Upper lobe of left lung (tissue), 6 donors: ENCODE measurements at regions not wholly inside any gene's neighbourhood (a gene's known extent, or its start where the extent isn't known, plus 50 kb on each side); places are given as distances from the start of the nearest gene placed in this dataset.

ENCODE experiments used
- ATAC-seq, 2 donors: fragments of 200-7000 bp; cut with Tn5 transposase; one replicate each; pipeline ENCODE4 v1.9.1; 2022; ENCODE audit warnings: mild to moderate bottlenecking in 2 of 2, moderate library complexity in 2 of 2; ENCODE audit not compliant: low FRiP score in 2 of 2
- DNase-seq, 2 donors: peaks; one replicate each; pipeline ENCODE4 v3.0.0-alpha.2; 2019 to 2020
- H3K27ac ChIP-seq, 4 donors: fragments of 200-600 bp; sonication (generic); one replicate each; pipeline ENCODE4 v1.5.1; 2016 to 2019
- H3K27me3 ChIP-seq, 4 donors: fragments of 200-600 bp; sonication (generic); one replicate each; pipeline ENCODE4 v1.5.1; 2017 to 2019
- H3K36me3 ChIP-seq, 4 donors: fragments of 200-600 bp; sonication (generic); one replicate each; pipeline ENCODE4 v1.5.1; 2016 to 2019
- H3K4me1 ChIP-seq, 4 donors: fragments of 200-600 bp; sonication (generic); one replicate each; pipeline ENCODE4 v1.5.1; 2018 to 2019
- H3K4me3 ChIP-seq, 4 donors: fragments of 200-600 bp; sonication (generic); one replicate each; pipeline ENCODE4 v1.5.1; 2017 to 2019; ENCODE audit warnings: mild to moderate bottlenecking in 2 of 4, moderate library complexity in 1 of 4
- H3K9me3 ChIP-seq, 4 donors: fragments of 200-600 bp; sonication (generic); one replicate each; pipeline ENCODE4 v1.5.1; 2018 to 2019
- EP300 ChIP-seq, 4 donors: sonication (generic); formaldehyde crosslinking; IDR thresholded peaks; one replicate each; pipeline ENCODE4 v1.5.1; 2017; ENCODE audit warnings: antibody characterized with exemption in 4 of 4, control low read depth in 2 of 4
- POLR2A ChIP-seq, 4 donors: fragments of 450-650 bp; IDR thresholded peaks; one replicate each; pipeline ENCODE4 v1.5.1; 2016 to 2017; ENCODE audit warnings: antibody characterized with exemption in 4 of 4, mild to moderate bottlenecking in 2 of 4
- POLR2AphosphoS5 ChIP-seq, 2 donors: sonication (generic); formaldehyde crosslinking; IDR thresholded peaks; one replicate each; pipeline ENCODE4 v1.5.1; 2017; ENCODE audit warnings: antibody characterized with exemption in 2 of 2
- WGBS, 2 donors: methylation state at CpG; one replicate each; pipeline ENCODE4 v1.1.5; 2017 to 2018; 5-methylcytosine and 5-hydroxymethylcytosine counted together
- TF ChIP-seq, protein P1 (sequence below), 6 experiments: fragments of 450-650 bp in 4 of 6; fragments of 200-600 bp in 2 of 6; sonication (generic) in 2 of 6; IDR thresholded peaks; one replicate each; pipeline ENCODE4 v1.5.1; 2016 to 2019; ENCODE audit warnings: antibody characterized with exemption in 6 of 6
- donor health status: DM: no; HTN: no; CAD: no; lungs with moderate emphysema.
- donor health status: DM: no; HTN: yes; CAD: no; lungs with severe emphysema.

- Histone ChIP-seq H3K9me3 (peaks cover 0 to 4% (median 0%) of the 10 kb centered on the region in 4 donors), H3K27me3 (no peaks in the 10 kb centered on the region), H3K4me1 (no peaks in the 10 kb centered on the region), H3K4me3 (no peak overlapping the region), H3K27ac (no peak overlapping the region), H3K36me3 (no peaks in the 10 kb centered on the region)
- ATAC-seq, result no peak
- TF ChIP-seq POLR2A (IDR thresholded peaks at IDR 0.05), result no peak
- TF ChIP-seq EP300 (IDR thresholded peaks at IDR 0.05), result no peak
- TF ChIP-seq, protein P1, sequence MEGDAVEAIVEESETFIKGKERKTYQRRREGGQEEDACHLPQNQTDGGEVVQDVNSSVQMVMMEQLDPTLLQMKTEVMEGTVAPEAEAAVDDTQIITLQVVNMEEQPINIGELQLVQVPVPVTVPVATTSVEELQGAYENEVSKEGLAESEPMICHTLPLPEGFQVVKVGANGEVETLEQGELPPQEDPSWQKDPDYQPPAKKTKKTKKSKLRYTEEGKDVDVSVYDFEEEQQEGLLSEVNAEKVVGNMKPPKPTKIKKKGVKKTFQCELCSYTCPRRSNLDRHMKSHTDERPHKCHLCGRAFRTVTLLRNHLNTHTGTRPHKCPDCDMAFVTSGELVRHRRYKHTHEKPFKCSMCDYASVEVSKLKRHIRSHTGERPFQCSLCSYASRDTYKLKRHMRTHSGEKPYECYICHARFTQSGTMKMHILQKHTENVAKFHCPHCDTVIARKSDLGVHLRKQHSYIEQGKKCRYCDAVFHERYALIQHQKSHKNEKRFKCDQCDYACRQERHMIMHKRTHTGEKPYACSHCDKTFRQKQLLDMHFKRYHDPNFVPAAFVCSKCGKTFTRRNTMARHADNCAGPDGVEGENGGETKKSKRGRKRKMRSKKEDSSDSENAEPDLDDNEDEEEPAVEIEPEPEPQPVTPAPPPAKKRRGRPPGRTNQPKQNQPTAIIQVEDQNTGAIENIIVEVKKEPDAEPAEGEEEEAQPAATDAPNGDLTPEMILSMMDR (IDR thresholded peaks at IDR 0.05), result no peak
- TF ChIP-seq POLR2AphosphoS5 (IDR thresholded peaks at IDR 0.05), result no peak
- no peak for DNase-seq
Observed at GRCh38 chr19:28285078-28285477, 927.9 kb downstream of the UQCRFS1 start.

DNA sequence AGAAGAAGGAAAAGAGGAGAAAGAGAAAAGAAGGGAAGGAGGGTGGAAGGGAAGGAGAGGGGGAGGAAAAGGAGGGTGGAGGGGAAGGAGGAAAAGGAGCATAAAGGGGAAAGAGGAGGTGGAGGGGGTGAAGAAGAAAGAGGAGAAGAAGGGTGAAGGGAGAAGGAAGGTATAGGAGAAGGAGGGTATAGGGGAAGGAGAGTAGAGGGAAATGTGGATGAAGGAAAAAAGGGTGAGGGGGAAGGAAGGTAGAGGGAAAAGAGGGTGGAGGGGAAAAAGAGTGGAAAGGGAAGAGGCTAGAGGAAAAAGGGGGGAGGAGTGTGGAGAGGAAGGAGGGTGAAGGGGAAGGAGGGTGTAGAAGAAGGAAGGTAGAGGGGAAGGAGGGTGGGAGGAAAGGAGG, 928.6 kb downstream of the UQCRFS1 start:
- ATAC-seq, result no peak
- H3K4me1 ChIP-seq, result no peaks in the 10 kb centered on the region
- no peak overlapping the region for H3K27ac ChIP-seq
- DNase-seq, result no peak
- no peaks in the 10 kb centered on the region for H3K36me3 ChIP-seq
- no peaks in the 10 kb centered on the region for H3K27me3 ChIP-seq
- H3K4me3 ChIP-seq, result no peak overlapping the region
- TF ChIP-seq POLR2AphosphoS5 (IDR thresholded peaks at IDR 0.05) (no peak), EP300 (IDR thresholded peaks at IDR 0.05) (no peak), POLR2A (IDR thresholded peaks at IDR 0.05) (no peak)
- TF ChIP-seq, protein P1 (IDR thresholded peaks at IDR 0.05), result no peak
- H3K9me3 ChIP-seq, result peaks cover 0 to 4% (median 0%) of the 10 kb centered on the region in 4 donors

DNA sequence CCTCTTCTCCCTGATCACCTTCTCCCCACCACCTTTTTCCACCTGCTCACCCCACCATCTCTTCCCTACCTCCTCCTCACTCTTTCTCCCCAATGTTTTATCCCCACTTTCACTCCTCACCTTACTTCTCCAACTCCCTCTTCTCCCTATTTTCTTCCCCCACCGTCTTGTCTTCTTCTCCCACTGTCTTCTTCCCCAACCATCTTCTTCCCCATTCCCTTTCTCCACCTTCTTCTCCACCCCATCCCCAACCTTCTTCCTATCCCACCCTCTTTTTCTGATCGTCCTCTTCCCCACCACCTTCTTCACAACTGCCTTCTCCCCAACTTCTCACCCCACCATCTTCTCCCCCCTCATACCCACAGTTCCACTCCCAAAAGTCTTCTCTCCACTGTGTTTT, 929.4 kb downstream of the UQCRFS1 start:
- WGBS, 2 donors, result 82 to 93% methylated on average over 2 of the region's 2 CpGs
- ATAC-seq, result no peak

DNA sequence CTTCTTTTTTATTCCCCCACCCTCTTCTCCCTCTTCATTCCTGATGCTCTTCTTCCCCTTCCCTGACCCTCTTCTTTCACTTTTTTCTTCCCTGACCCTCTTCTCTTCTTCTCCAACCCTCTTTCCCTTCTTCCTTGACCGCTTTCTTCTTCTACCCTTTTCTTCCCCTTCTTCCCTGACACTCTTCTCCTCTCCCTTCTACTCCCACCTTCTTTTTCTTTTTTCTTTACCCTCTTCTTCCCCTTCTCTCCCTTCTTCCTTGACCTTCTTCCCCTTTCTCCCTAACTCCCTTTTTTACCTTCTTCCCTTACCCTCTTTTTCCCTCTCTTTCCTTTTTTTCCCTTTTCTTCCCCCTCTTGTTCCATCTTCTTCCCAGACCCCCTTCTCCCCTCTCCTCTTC, 931.3 kb downstream of the UQCRFS1 start:
- DNase-seq, result no peak
- Histone ChIP-seq H3K36me3 (no peaks in the 10 kb centered on the region), H3K9me3 (peaks cover 0 to 4% (median 0%) of the 10 kb centered on the region in 4 donors), H3K27ac (no peak overlapping the region), H3K4me3 (no peak overlapping the region), H3K27me3 (no peaks in the 10 kb centered on the region), H3K4me1 (no peaks in the 10 kb centered on the region)
- TF ChIP-seq POLR2A (IDR thresholded peaks at IDR 0.05) (no peak), EP300 (IDR thresholded peaks at IDR 0.05) (no peak), POLR2AphosphoS5 (IDR thresholded peaks at IDR 0.05) (no peak)
- TF ChIP-seq, protein P1 (IDR thresholded peaks at IDR 0.05), result no peak
- no peak for ATAC-seq
- 93% methylated on average over 1 of the region's 1 CpG for WGBS, 2 donors

More for the DNA sequence above, 929.4 kb downstream of the UQCRFS1 start:
- no peaks in the 10 kb centered on the region for H3K36me3 ChIP-seq
- H3K4me1 ChIP-seq, result no peaks in the 10 kb centered on the region
- H3K27ac ChIP-seq, result no peak overlapping the region
- TF ChIP-seq POLR2AphosphoS5 (IDR thresholded peaks at IDR 0.05), result no peak
- TF ChIP-seq POLR2A (IDR thresholded peaks at IDR 0.05), result no peak
- TF ChIP-seq, protein P1 (IDR thresholded peaks at IDR 0.05), result no peak
- TF ChIP-seq EP300 (IDR thresholded peaks at IDR 0.05), result no peak
- peaks cover 0 to 4% (median 0%) of the 10 kb centered on the region in 4 donors for H3K9me3 ChIP-seq
- no peak overlapping the region for H3K4me3 ChIP-seq
- DNase-seq, result no peak
- H3K27me3 ChIP-seq, result no peaks in the 10 kb centered on the region

DNA sequence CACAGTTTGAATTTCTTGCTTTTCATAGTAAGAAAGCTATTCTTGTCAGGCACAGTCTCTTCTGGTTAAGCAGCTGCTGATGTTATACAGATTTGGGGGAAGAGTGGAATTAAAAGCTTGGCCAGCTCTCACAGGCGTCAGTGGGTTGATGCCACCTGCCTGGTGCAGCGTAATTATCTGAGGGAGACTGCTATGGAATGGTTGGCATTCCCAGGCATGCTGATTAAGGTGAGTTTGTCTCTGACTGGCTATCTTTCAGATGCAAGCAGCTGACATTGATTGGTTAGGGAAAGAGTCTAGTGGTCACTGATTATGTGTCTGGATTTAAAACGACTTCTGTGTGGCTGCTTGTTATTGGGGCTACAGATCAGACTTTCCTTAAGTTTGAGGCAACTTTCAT, 948.4 kb downstream of the UQCRFS1 start:
- ATAC-seq, result no peak
- Histone ChIP-seq H3K27me3 (no peaks in the 10 kb centered on the region), H3K36me3 (no peaks in the 10 kb centered on the region), H3K4me3 (no peak overlapping the region), H3K27ac (no peak overlapping the region), H3K4me1 (no peaks in the 10 kb centered on the region), H3K9me3 (peaks cover 0 to 4% (median 0%) of the 10 kb centered on the region in 4 donors)
- WGBS, 2 donors, result 60 to 61% methylated on average over 3 of the region's 3 CpGs
- TF ChIP-seq, protein P1 (IDR thresholded peaks at IDR 0.05), result no peak
- TF ChIP-seq POLR2A (IDR thresholded peaks at IDR 0.05), result no peak
- TF ChIP-seq EP300 (IDR thresholded peaks at IDR 0.05), result no peak
- no peak for TF ChIP-seq POLR2AphosphoS5 (IDR thresholded peaks at IDR 0.05)
- DNase-seq, result no peak
